ENCODE measurements at regions not wholly inside any gene's neighbourhood (a gene's known extent, or its start where the extent isn't known, plus 50 kb on each side); places are given as distances from the start of the nearest gene placed in this dataset.

- Histone ChIP-seq H4K20me1 (ENCODE audit: insufficient read depth) (no peaks in the 10 kb centered on the region), H3K4me2 (no peak overlapping the region), H3K4me1 (ENCODE audit: control insufficient read depth in 1 of 2, insufficient read depth in 2 of 2, low read depth in 1 of 2, low read length in 1 of 2) (no peaks in the 10 kb centered on the region), H3F3A (replicated peaks; ENCODE audit: insufficient read depth) (peaks cover 3% of the 10 kb centered on the region), H3K4me3 (ENCODE audit: low read depth in 2 of 2, low read length in 1 of 2) (no peak overlapping the region), H2AFZ (ENCODE audit: low read depth) (no peak overlapping the region), H3K27ac (ENCODE audit: low read depth in 2 of 2, low read length in 1 of 2) (no peak overlapping the region), H3K36me3 (replicated peaks in 1 of 2; ENCODE audit: control insufficient read depth in 1 of 2, insufficient read depth in 2 of 2, low read length in 1 of 2) (no peaks in the 10 kb centered on the region), H3K9ac (no peak overlapping the region), H3K9me3 (no peaks in the 10 kb centered on the region), H3K9me2 (no peaks in the 10 kb centered on the region), H3K27me3 (ENCODE audit: insufficient read depth) (no peaks in the 10 kb centered on the region), H3K79me2 (ENCODE audit: insufficient read depth) (no peaks in the 10 kb centered on the region)
- POLR2A ChIA-PET, result no interaction called here
- CTCF ChIA-PET, result interaction anchor here (1.1 to 1.2 kb wide), 2 partner anchors 11 to 551 kb away, joined by 3 to 4 read pairs; no protein-coding TSS in a partner anchor
- no peak for TF ChIP-seq TCF12 (IDR thresholded peaks at IDR 0.05)
- no peak for TF ChIP-seq RXRA (IDR thresholded peaks at IDR 0.05; ENCODE audit: borderline replicate concordance, low read depth)
- TF ChIP-seq MXI1 (IDR thresholded peaks at IDR 0.05; ENCODE audit: low read depth, low read length), result no peak
- no peak for TF ChIP-seq MAX (IDR thresholded peaks at IDR 0.05; ENCODE audit: low read depth)
- TF ChIP-seq RCOR1 (IDR thresholded peaks at IDR 0.05; ENCODE audit: low read length), result no peak
- no peak for TF ChIP-seq RFX5 (IDR thresholded peaks at IDR 0.05; ENCODE audit: low read length)
- TF ChIP-seq FOSL2 (IDR thresholded peaks at IDR 0.05; ENCODE audit: borderline replicate concordance, low read depth), result no peak
- no peak for TF ChIP-seq POLR2AphosphoS5 (IDR thresholded peaks at IDR 0.05; ENCODE audit: low read depth, low read length)
- TF ChIP-seq IRF3 (IDR thresholded peaks at IDR 0.05; ENCODE audit: low read depth, low read length), result no peak
- no peak for TF ChIP-seq FOXM1 (IDR thresholded peaks at IDR 0.05; ENCODE audit: low read depth)
- 38% methylated on average over 5 of the region's 6 CpGs for WGBS (ENCODE audit: low lambda C conversion rate)
- DNase-seq, result no peak
These were observed 161.7 kb upstream of the DUSP10 start for GRCh38 chr1:221903594-221903993.

- Histone ChIP-seq H3K9ac (no peak overlapping the region), H3K9me2 (no peaks in the 10 kb centered on the region), H3K4me2 (no peak overlapping the region), H3K9me3 (no peaks in the 10 kb centered on the region), H3K79me2 (ENCODE audit: insufficient read depth) (no peaks in the 10 kb centered on the region), H3K27me3 (ENCODE audit: insufficient read depth) (no peaks in the 10 kb centered on the region), H3F3A (replicated peaks; ENCODE audit: insufficient read depth) (peaks cover 3% of the 10 kb centered on the region), H3K27ac (ENCODE audit: low read depth in 2 of 2, low read length in 1 of 2) (no peak overlapping the region), H2AFZ (ENCODE audit: low read depth) (no peak overlapping the region), H3K36me3 (replicated peaks in 1 of 2; ENCODE audit: control insufficient read depth in 1 of 2, insufficient read depth in 2 of 2, low read length in 1 of 2) (no peaks in the 10 kb centered on the region), H4K20me1 (ENCODE audit: insufficient read depth) (no peaks in the 10 kb centered on the region), H3K4me3 (ENCODE audit: low read depth in 2 of 2, low read length in 1 of 2) (no peak overlapping the region), H3K4me1 (ENCODE audit: control insufficient read depth in 1 of 2, insufficient read depth in 2 of 2, low read depth in 1 of 2, low read length in 1 of 2) (no peaks in the 10 kb centered on the region; a peak in 1 of 4 replicates)
- ChIA-PET CTCF (interaction anchor here (1.1 to 1.2 kb wide), 2 partner anchors 11 to 552 kb away, joined by 3 to 4 read pairs; no protein-coding TSS in a partner anchor), POLR2A (no interaction called here)
- 82% methylated on average over 5 of the region's 7 CpGs for WGBS (ENCODE audit: low lambda C conversion rate)
- TF ChIP-seq TAF1 (IDR thresholded peaks at IDR 0.05; ENCODE audit: borderline replicate concordance, low read depth, low read length) (no peak), MAX (IDR thresholded peaks at IDR 0.05; ENCODE audit: low read depth) (no peak), YY1 (IDR thresholded peaks at IDR 0.05; ENCODE audit: low read depth) (no peak), USF2 (IDR thresholded peaks at IDR 0.05; ENCODE audit: borderline replicate concordance, low read depth, low read length) (no peak), NRF1 (IDR thresholded peaks at IDR 0.05; ENCODE audit: low read depth, low read length) (no peak), RFX5 (IDR thresholded peaks at IDR 0.05; ENCODE audit: low read length) (no peak), RCOR1 (IDR thresholded peaks at IDR 0.05; ENCODE audit: low read length) (no peak), NFIC (IDR thresholded peaks at IDR 0.05; ENCODE audit: borderline replicate concordance) (no peak), MXI1 (IDR thresholded peaks at IDR 0.05; ENCODE audit: low read depth, low read length) (no peak), TEAD4 (IDR thresholded peaks at IDR 0.05; ENCODE audit: borderline replicate concordance, insufficient read depth) (no peak), ZBTB33 (IDR thresholded peaks at IDR 0.05; ENCODE audit: borderline replicate concordance, low read depth) (no peak), MEF2A (IDR thresholded peaks at IDR 0.05; ENCODE audit: borderline replicate concordance, low read depth) (no peak), IRF3 (IDR thresholded peaks at IDR 0.05; ENCODE audit: low read depth, low read length) (no peak)
- no peak for DNase-seq
These were observed 161.1 kb upstream of the DUSP10 start for GRCh38 chr1:221902961-221903360.
